PC-9 (cell line): ENCODE measurements at regions not wholly inside any gene's neighbourhood (a gene's known extent, or its start where the extent isn't known, plus 50 kb on each side); places are given as distances from the start of the nearest gene placed in this dataset.

Experiments
- CTCF ChIP-seq: fragments of 200-600 bp; sonication (generic); conservative IDR thresholded peaks from 2 replicates; pipeline ENCODE4 v1.6.1; 2017; ENCODE audit warnings: mixed run types, antibody characterized with exemption, mild to moderate bottlenecking, moderate library complexity
- EZH2 ChIP-seq: fragments of 200-600 bp; sonication (generic); IDR thresholded peaks from 2 replicates; pipeline ENCODE4 v1.8.0; 2017; ENCODE audit warnings: antibody characterized with exemption, low read depth

- TF ChIP-seq CTCF = no peak
- no peak for TF ChIP-seq EZH2
Measured at GRCh38 chr5:72677447-72677846, 139.0 kb upstream of the TNPO1 start.
